K562 (cell line): ENCODE measurements at regions not wholly inside any gene's neighbourhood (a gene's known extent, or its start where the extent isn't known, plus 50 kb on each side); places are given as distances from the start of the nearest gene placed in this dataset.

Experiments used
- ATAC-seq: fragments of 200-7000 bp; cut with Tn5 transposase; 3 replicates; pipeline ENCODE4 v1.9.1; 2020; ENCODE audit warnings: moderate library complexity
- BruUV-seq: library from RNA; stranded (reverse); fragments of 400-500 nt; replicated peaks from 2 replicates; lab custom pipeline; 2021; lab: Mats Ljungman, UMichigan
- CTCF ChIA-PET: fragments of 300-600 bp; formaldehyde crosslinking; extraction: SDS; loops from one replicate; lab custom pipeline; 2021; ENCODE audit warnings: low intra/inter-chr PET ratio; lab: Yijun Ruan, JAX
- POLR2A ChIA-PET: fragments of 300-600, 350-650 bp; sonication (Branson Sonifier 250); formaldehyde crosslinking; extraction: SDS; loops from one replicate; lab custom pipeline; 2021; ENCODE audit warnings: antibody characterized with exemption, inconsistent platforms; lab: Yijun Ruan, JAX
- DNase-seq, 4 experiments: peaks; one replicate each; pipeline versions ENCODE4 v3.0.0 to v3.0.0-alpha.2; 2011 to 2018; ENCODE audit warnings: low spot score in 3 of 4, mixed read lengths in 3 of 4; ENCODE audit errors: extremely low read depth in 1 of 4
- FAIRE-seq: peaks from 2 replicates; lab custom pipeline; 2011; peaks lifted over from hg19 to GRCh38; lab: Jason Lieb, UNC
- H2AFZ ChIP-seq: 2 replicates; pipeline ENCODE4 v1.6.0; 2011; ENCODE audit warnings: low read depth, low read length, control low read depth, inconsistent platforms
- H3K27ac ChIP-seq: fragments of 200-600 bp; 3 replicates; pipeline ENCODE4 v1.8.0; 2011; ENCODE audit warnings: low read depth, mild to moderate bottlenecking, control low read depth, inconsistent platforms, low read length, moderate library complexity, mixed read lengths; ENCODE audit errors: extremely low read depth
- H3K27me3 ChIP-seq, 2 experiments: fragments of 300-600 bp in 1 of 2; 2 replicates in 1 of 2; 3 replicates in 1 of 2; pipeline versions ENCODE4 v1.6.0 to v1.8.0; 2011; ENCODE audit warnings: inconsistent platforms in 2 of 2, low read length in 2 of 2, mild to moderate bottlenecking in 1 of 2, mixed read lengths in 1 of 2, moderate library complexity in 1 of 2; ENCODE audit not compliant: control insufficient read depth in 2 of 2, insufficient read depth in 2 of 2
- H3K36me3 ChIP-seq: fragments of 300-600 bp; 3 replicates; pipeline ENCODE4 v1.8.0; 2011; ENCODE audit warnings: mild to moderate bottlenecking, low read length, inconsistent platforms; ENCODE audit not compliant: control insufficient read depth, insufficient read depth
- H3K4me1 ChIP-seq, 2 experiments: fragments of 200-600 bp in 1 of 2; replicated peaks in 1 of 2; 2 replicates in 1 of 2; 3 replicates in 1 of 2; pipeline versions ENCODE4 v1.5.1 to v1.8.0; 2011; ENCODE audit warnings: inconsistent platforms in 2 of 2, low read length in 2 of 2, mild to moderate bottlenecking in 1 of 2, mixed read lengths in 1 of 2, moderate library complexity in 1 of 2; ENCODE audit not compliant: control insufficient read depth in 2 of 2, insufficient read depth in 2 of 2
- H3K4me2 ChIP-seq: 2 replicates; pipeline ENCODE4 v1.6.1; 2011; ENCODE audit warnings: low read length, control low read depth, inconsistent platforms, mixed read lengths; ENCODE audit not compliant: insufficient read depth
- H3K4me3 ChIP-seq: fragments of 200-600 bp; sonication (generic), shearing (Covaris generic); 2 replicates; pipeline ENCODE4 v1.5.1; 2016; ENCODE audit warnings: control low read depth, inconsistent platforms
- H3K79me2 ChIP-seq: fragments of 200-600 bp; 3 replicates; pipeline ENCODE4 v1.8.0; 2011; ENCODE audit warnings: low read length, inconsistent platforms; ENCODE audit not compliant: control insufficient read depth, insufficient read depth
- H3K9ac ChIP-seq, 2 experiments: 2 replicates each; pipeline versions ENCODE4 v1.6.0 to v1.6.1; 2011; ENCODE audit warnings: low read depth in 2 of 2, low read length in 2 of 2, control low read depth in 1 of 2, inconsistent platforms in 1 of 2, mild to moderate bottlenecking in 1 of 2, mixed read lengths in 1 of 2; ENCODE audit not compliant: insufficient read depth in 1 of 2
- H3K9me1 ChIP-seq: one replicate; pipeline ENCODE4 v1.6.0; 2011; ENCODE audit warnings: inconsistent platforms, mild to moderate bottlenecking, low read length, moderate library complexity; ENCODE audit not compliant: control insufficient read depth, insufficient read depth
- H3K9me3 ChIP-seq: replicated peaks from 2 replicates; pipeline ENCODE4 v1.5.1; 2011; ENCODE audit warnings: low read depth, low read length, inconsistent platforms; ENCODE audit not compliant: control insufficient read depth, insufficient read depth
- H4K20me1 ChIP-seq: replicated peaks from 2 replicates; pipeline ENCODE4 v1.6.1; 2011; ENCODE audit warnings: low read length, inconsistent platforms, mixed read lengths; ENCODE audit not compliant: control insufficient read depth, insufficient read depth
- ARID1B ChIP-seq: fragments of 450-650 bp; IDR thresholded peaks from 2 replicates; pipeline ENCODE4 v1.6.1; 2016; ENCODE audit warnings: antibody characterized with exemption, mild to moderate bottlenecking, inconsistent platforms
- CEBPG ChIP-seq, 3 experiments: fragments of 200-800 bp in 1 of 3; sonication (Bioruptor generic) in 1 of 3; sonication (generic) in 1 of 3; formaldehyde crosslinking in 1 of 3; IDR thresholded peaks in 2 of 3; conservative IDR thresholded peaks in 1 of 3; 2 replicates each; pipeline versions ENCODE4 v1.6.1 to v1.8.0; 2016 to 2022; ENCODE audit warnings: missing compliant biosample characterization in 2 of 3, missing genetic modification characterization in 2 of 3, mild to moderate bottlenecking in 1 of 3, missing genetic modification reagents in 1 of 3
- EGR1 ChIP-seq: fragments of 450-650 bp; conservative IDR thresholded peaks from 2 replicates; pipeline ENCODE4 v1.6.1; 2017; ENCODE audit warnings: mild to moderate bottlenecking
- FOXA3 ChIP-seq, 2 experiments: fragments of 450-650 bp in 1 of 2; sonication (generic) in 1 of 2; formaldehyde crosslinking; IDR thresholded peaks in 1 of 2; conservative IDR thresholded peaks in 1 of 2; 2 replicates each; pipeline versions ENCODE4 v1.4.0 to v1.8.0; 2020 to 2022; ENCODE audit warnings: mild to moderate bottlenecking in 2 of 2, missing genetic modification reagents in 1 of 2
- FOXK2 ChIP-seq, 2 experiments: fragments of 450-650 bp; IDR thresholded peaks in 1 of 2; conservative IDR thresholded peaks in 1 of 2; 2 replicates each; pipeline ENCODE4 v1.6.1; 2016; ENCODE audit warnings: low read depth in 2 of 2, mild to moderate bottlenecking in 1 of 2
- HCFC1 ChIP-seq: IDR thresholded peaks from 2 replicates; pipeline ENCODE4 v1.6.1; 2012; ENCODE audit warnings: low read depth, low read length, improper control_type of control experiment
- HOXB6 ChIP-seq: fragments of 250-450 bp; sonication (Bioruptor Pico); IDR thresholded peaks from 2 replicates; pipeline ENCODE4 v1.5.1; 2022; ENCODE audit warnings: mild to moderate bottlenecking, borderline replicate concordance
- KAT2B ChIP-seq: IDR thresholded peaks from one replicate; pipeline ENCODE4 v1.6.1; 2012; ENCODE audit warnings: low read depth, mild to moderate bottlenecking, control low read depth, inconsistent platforms, low read length, moderate library complexity
- MBD2 ChIP-seq: sonication (generic); IDR thresholded peaks from 2 replicates; pipeline ENCODE4 v1.6.1; 2016; ENCODE audit warnings: low read depth, borderline replicate concordance
- MXI1 ChIP-seq: IDR thresholded peaks from 2 replicates; pipeline ENCODE4 v1.6.1; 2011; ENCODE audit warnings: low read depth, mild to moderate bottlenecking, improper control_type of control experiment, low read length
- PBX2 ChIP-seq, 2 experiments: IDR thresholded peaks in 1 of 2; conservative IDR thresholded peaks in 1 of 2; 2 replicates each; pipeline ENCODE4 v1.6.1; 2016; ENCODE audit warnings: low read depth in 2 of 2, mild to moderate bottlenecking in 1 of 2, missing compliant biosample characterization in 1 of 2, missing genetic modification characterization in 1 of 2, moderate library complexity in 1 of 2
- SAP30 ChIP-seq: fragments of 200-600 bp; sonication (generic); IDR thresholded peaks from 2 replicates; pipeline ENCODE4 v1.6.1; 2012; ENCODE audit warnings: borderline replicate concordance, low read depth, mild to moderate bottlenecking, moderate library complexity, low read length, control low read depth, inconsistent platforms; ENCODE audit not compliant: insufficient read depth, poor library complexity, severe bottlenecking
- TSHZ1 ChIP-seq: fragments of 250-450 bp; sonication (Bioruptor Pico); IDR thresholded peaks from 2 replicates; pipeline ENCODE4 v1.4.0; 2020; ENCODE audit warnings: mild to moderate bottlenecking, moderate library complexity
- ZBTB2 ChIP-seq: fragments of 450-650 bp; IDR thresholded peaks from 2 replicates; pipeline ENCODE4 v1.6.1; 2016; ENCODE audit warnings: antibody characterized with exemption
- WGBS: fragments of 100-300 bp; shearing (Covaris generic); methylation state at CpG from one replicate; pipeline ENCODE4 v1.1.6; 2016; ENCODE audit warnings: low coverage, mixed read lengths; ENCODE audit not compliant: insufficient coverage; ENCODE audit errors: missing lambda C conversion rate; 5-methylcytosine and 5-hydroxymethylcytosine counted together
- in situ Hi-C: fragments of 300-500 bp; cut with MboI; formaldehyde crosslinking; loops from 4 replicates; pipeline ENCODE4 v1.15.0; 2018; ENCODE audit warnings: inconsistent platforms, mixed read lengths
- intact Hi-C: fragments of 100-400 bp; cut with micrococcal nuclease; formaldehyde crosslinking; loops from 2 replicates; pipeline ENCODE4 v1.14.2; 2022

GRCh38 chr16:80023865-80024264, 423.3 kb upstream of the MAF start:
- H3K79me2 ChIP-seq = no peaks in the 10 kb centered on the region
- H3K4me1 ChIP-seq = peaks cover 5 to 12% of the 10 kb centered on the region in 2 experiments; a peak in 4 of 5 replicates
- in situ Hi-C loops = no loop called here
- H4K20me1 ChIP-seq = no peaks in the 10 kb centered on the region
- CTCF ChIA-PET = no interaction called here
- no peaks in the 10 kb centered on the region for H3K36me3 ChIP-seq
- no peak overlapping the region for H3K4me2 ChIP-seq
- H3K9me1 ChIP-seq = no peaks in the 10 kb centered on the region
- no peak overlapping the region for H3K27ac ChIP-seq
- peak overlapping the region; percentile 58; the same call in 1 of the 2 replicates for H2AFZ ChIP-seq
- FAIRE-seq = no peak
- no peak overlapping the region for H3K9ac ChIP-seq
- H3K9me3 ChIP-seq = no peaks in the 10 kb centered on the region
- WGBS = 17% methylated on average over 2 of the region's 2 CpGs
- intact Hi-C loops = no loop called here
- no peak overlapping the region for H3K4me3 ChIP-seq
- ATAC-seq = no peak
- no TSS peak for BruUV-seq
- DNase-seq = no peak
- POLR2A ChIA-PET = interaction anchor here (1.8 kb wide), 1 partner anchor 11 kb away, joined by 7 read pairs; no protein-coding TSS in a partner anchor
- no peaks in the 10 kb centered on the region for H3K27me3 ChIP-seq
- TF ChIP-seq ZBTB2 (no peak), CEBPG (CRISPR knock-in tag; IDR thresholded peaks at IDR 0.05) (no peak), CEBPG (tag; conservative IDR thresholded peaks at IDR 0.05 in 1 of 2, IDR thresholded peaks at IDR 0.05 in 1 of 2) (no peak), EGR1 (no peak), MBD2 (no peak), KAT2B (no peak), FOXK2 (conservative IDR thresholded peaks at IDR 0.05 in 1 of 2, IDR thresholded peaks at IDR 0.05 in 1 of 2; ENCODE audit: low read depth in 2 of 2) (no peak), TSHZ1 (no peak), FOXA3 (CRISPR knock-in tag; conservative IDR thresholded peaks at IDR 0.05 in 1 of 2, IDR thresholded peaks at IDR 0.05 in 1 of 2) (0 out of 4 replicates have a peak, but pooled peaks of 1 of the 2 experiments have one; percentile 25), HOXB6 (CRISPR knock-in tag) (no peak), ARID1B (no peak), HCFC1 (no peak), PBX2 (CRISPR knock-in tag; IDR thresholded peaks at IDR 0.05; ENCODE audit: low read depth) (no peak), PBX2 (tag; conservative IDR thresholded peaks at IDR 0.05; ENCODE audit: low read depth) (no peak), SAP30 (no peak), MXI1 (no peak)
